K562 (cell line): ENCODE measurements at regions not wholly inside any gene's neighbourhood (a gene's known extent, or its start where the extent isn't known, plus 50 kb on each side); places are given as distances from the start of the nearest gene placed in this dataset.

Experiments
- ATAC-seq: fragments of 200-7000 bp; cut with Tn5 transposase; 3 replicates; pipeline ENCODE4 v1.9.1; 2020; ENCODE audit warnings: moderate library complexity
- BruUV-seq: library from RNA; stranded (reverse); fragments of 400-500 nt; replicated peaks from 2 replicates; lab custom pipeline; 2021; lab: Mats Ljungman, UMichigan
- CTCF ChIA-PET: fragments of 300-600 bp; formaldehyde crosslinking; extraction: SDS; loops from one replicate; lab custom pipeline; 2021; ENCODE audit warnings: low intra/inter-chr PET ratio; lab: Yijun Ruan, JAX
- POLR2A ChIA-PET: fragments of 300-600, 350-650 bp; sonication (Branson Sonifier 250); formaldehyde crosslinking; extraction: SDS; loops from one replicate; lab custom pipeline; 2021; ENCODE audit warnings: antibody characterized with exemption, inconsistent platforms; lab: Yijun Ruan, JAX
- DNase-seq, 4 experiments: peaks; one replicate each; pipeline versions ENCODE4 v3.0.0 to v3.0.0-alpha.2; 2011 to 2018; ENCODE audit warnings: low spot score in 3 of 4, mixed read lengths in 3 of 4; ENCODE audit errors: extremely low read depth in 1 of 4
- FAIRE-seq: peaks from 2 replicates; lab custom pipeline; 2011; peaks lifted over from hg19 to GRCh38; lab: Jason Lieb, UNC
- H2AFZ ChIP-seq: 2 replicates; pipeline ENCODE4 v1.6.0; 2011; ENCODE audit warnings: low read depth, low read length, control low read depth, inconsistent platforms
- H3K27ac ChIP-seq: fragments of 200-600 bp; 3 replicates; pipeline ENCODE4 v1.8.0; 2011; ENCODE audit warnings: low read depth, mild to moderate bottlenecking, control low read depth, inconsistent platforms, low read length, moderate library complexity, mixed read lengths; ENCODE audit errors: extremely low read depth
- H3K27me3 ChIP-seq, 2 experiments: fragments of 300-600 bp in 1 of 2; 2 replicates in 1 of 2; 3 replicates in 1 of 2; pipeline versions ENCODE4 v1.6.0 to v1.8.0; 2011; ENCODE audit warnings: inconsistent platforms in 2 of 2, low read length in 2 of 2, mild to moderate bottlenecking in 1 of 2, mixed read lengths in 1 of 2, moderate library complexity in 1 of 2; ENCODE audit not compliant: control insufficient read depth in 2 of 2, insufficient read depth in 2 of 2
- H3K36me3 ChIP-seq: fragments of 300-600 bp; 3 replicates; pipeline ENCODE4 v1.8.0; 2011; ENCODE audit warnings: mild to moderate bottlenecking, low read length, inconsistent platforms; ENCODE audit not compliant: control insufficient read depth, insufficient read depth
- H3K4me1 ChIP-seq, 2 experiments: fragments of 200-600 bp in 1 of 2; replicated peaks in 1 of 2; 2 replicates in 1 of 2; 3 replicates in 1 of 2; pipeline versions ENCODE4 v1.5.1 to v1.8.0; 2011; ENCODE audit warnings: inconsistent platforms in 2 of 2, low read length in 2 of 2, mild to moderate bottlenecking in 1 of 2, mixed read lengths in 1 of 2, moderate library complexity in 1 of 2; ENCODE audit not compliant: control insufficient read depth in 2 of 2, insufficient read depth in 2 of 2
- H3K4me2 ChIP-seq: 2 replicates; pipeline ENCODE4 v1.6.1; 2011; ENCODE audit warnings: low read length, control low read depth, inconsistent platforms, mixed read lengths; ENCODE audit not compliant: insufficient read depth
- H3K4me3 ChIP-seq: fragments of 200-600 bp; sonication (generic), shearing (Covaris generic); 2 replicates; pipeline ENCODE4 v1.5.1; 2016; ENCODE audit warnings: control low read depth, inconsistent platforms
- H3K79me2 ChIP-seq: fragments of 200-600 bp; 3 replicates; pipeline ENCODE4 v1.8.0; 2011; ENCODE audit warnings: low read length, inconsistent platforms; ENCODE audit not compliant: control insufficient read depth, insufficient read depth
- H3K9ac ChIP-seq, 2 experiments: 2 replicates each; pipeline versions ENCODE4 v1.6.0 to v1.6.1; 2011; ENCODE audit warnings: low read depth in 2 of 2, low read length in 2 of 2, control low read depth in 1 of 2, inconsistent platforms in 1 of 2, mild to moderate bottlenecking in 1 of 2, mixed read lengths in 1 of 2; ENCODE audit not compliant: insufficient read depth in 1 of 2
- H3K9me1 ChIP-seq: one replicate; pipeline ENCODE4 v1.6.0; 2011; ENCODE audit warnings: inconsistent platforms, mild to moderate bottlenecking, low read length, moderate library complexity; ENCODE audit not compliant: control insufficient read depth, insufficient read depth
- H3K9me3 ChIP-seq: replicated peaks from 2 replicates; pipeline ENCODE4 v1.5.1; 2011; ENCODE audit warnings: low read depth, low read length, inconsistent platforms; ENCODE audit not compliant: control insufficient read depth, insufficient read depth
- H4K20me1 ChIP-seq: replicated peaks from 2 replicates; pipeline ENCODE4 v1.6.1; 2011; ENCODE audit warnings: low read length, inconsistent platforms, mixed read lengths; ENCODE audit not compliant: control insufficient read depth, insufficient read depth
- CEBPG ChIP-seq, 3 experiments: fragments of 200-800 bp in 1 of 3; sonication (Bioruptor generic) in 1 of 3; sonication (generic) in 1 of 3; formaldehyde crosslinking in 1 of 3; IDR thresholded peaks in 2 of 3; conservative IDR thresholded peaks in 1 of 3; 2 replicates each; pipeline versions ENCODE4 v1.6.1 to v1.8.0; 2016 to 2022; ENCODE audit warnings: missing compliant biosample characterization in 2 of 3, missing genetic modification characterization in 2 of 3, mild to moderate bottlenecking in 1 of 3, missing genetic modification reagents in 1 of 3
- HMGXB4 ChIP-seq: sonication (generic); formaldehyde crosslinking; IDR thresholded peaks from 2 replicates; pipeline ENCODE4 v1.8.1; 2023; ENCODE audit warnings: mild to moderate bottlenecking, missing genetic modification reagents
- REST ChIP-seq, 2 experiments: fragments of 450-650 bp; formaldehyde crosslinking in 1 of 2; IDR thresholded peaks; 2 replicates each; pipeline versions ENCODE4 v1.4.0 to v1.6.1; 2014 to 2020; ENCODE audit warnings: mild to moderate bottlenecking in 2 of 2, borderline replicate concordance in 1 of 2, low read depth in 1 of 2
- ZNF551 ChIP-seq: fragments of 250-450 bp; sonication (Bioruptor Pico); IDR thresholded peaks from 2 replicates; pipeline ENCODE4 v1.5.0; 2021; ENCODE audit warnings: mild to moderate bottlenecking, moderate library complexity
- ZNF77 ChIP-seq: fragments of 250-450 bp; sonication (Bioruptor Pico); IDR thresholded peaks from 2 replicates; pipeline ENCODE4 v1.5.0; 2020
- WGBS: fragments of 100-300 bp; shearing (Covaris generic); methylation state at CpG from one replicate; pipeline ENCODE4 v1.1.6; 2016; ENCODE audit warnings: low coverage, mixed read lengths; ENCODE audit not compliant: insufficient coverage; ENCODE audit errors: missing lambda C conversion rate; 5-methylcytosine and 5-hydroxymethylcytosine counted together
- in situ Hi-C: fragments of 300-500 bp; cut with MboI; formaldehyde crosslinking; loops from 4 replicates; pipeline ENCODE4 v1.15.0; 2018; ENCODE audit warnings: inconsistent platforms, mixed read lengths
- intact Hi-C: fragments of 100-400 bp; cut with micrococcal nuclease; formaldehyde crosslinking; loops from 2 replicates; pipeline ENCODE4 v1.14.2; 2022
- TF ChIP-seq, protein P1 (sequence below): fragments of 450-650 bp; formaldehyde crosslinking; IDR thresholded peaks from 2 replicates; pipeline ENCODE4 v1.4.0; 2020; ENCODE audit warnings: mild to moderate bottlenecking

- no peak for TF ChIP-seq CEBPG (CRISPR knock-in tag; IDR thresholded peaks at IDR 0.05)
- no peak for TF ChIP-seq CEBPG (tag; conservative IDR thresholded peaks at IDR 0.05 in 1 of 2, IDR thresholded peaks at IDR 0.05 in 1 of 2)
- TF ChIP-seq, all 486 proteins: peak for 0
Measured at GRCh38 chr9:89920131-89920530, 315.3 kb downstream of the GADD45G start (continued).

DNA sequence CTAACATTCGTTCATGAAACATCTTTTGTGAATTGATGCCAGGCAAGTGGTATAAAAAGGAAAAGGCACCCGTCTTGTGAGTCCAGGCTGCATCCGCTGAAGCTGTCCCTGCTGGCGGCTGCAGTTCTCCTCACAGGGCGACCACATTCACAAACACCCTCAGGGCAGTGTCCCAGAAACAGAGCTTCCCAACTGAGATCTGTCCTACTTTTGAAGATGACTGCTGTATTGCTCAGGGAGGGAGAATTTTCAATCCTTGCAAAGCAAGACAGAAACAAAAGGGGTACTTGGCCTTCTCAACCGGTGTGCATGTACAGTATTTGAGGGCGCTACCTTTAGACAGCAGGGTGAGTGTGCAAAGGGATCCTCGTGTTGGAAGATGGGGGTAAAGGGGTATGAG, 316.1 kb downstream of the GADD45G start:
- H3K9ac ChIP-seq = no peak overlapping the region
- no peak for FAIRE-seq
- no peak for DNase-seq
- H3K79me2 ChIP-seq = no peaks in the 10 kb centered on the region
- CTCF ChIA-PET = no interaction called here
- BruUV-seq = no TSS peak
- H3K4me2 ChIP-seq = no peak overlapping the region
- in situ Hi-C loops (no loop called here), intact Hi-C loops (no loop called here)
- no peak overlapping the region for H3K4me3 ChIP-seq
- H3K9me1 ChIP-seq = no peaks in the 10 kb centered on the region
- H3K4me1 ChIP-seq = no peaks in the 10 kb centered on the region; a peak in 1 of 5 replicates
- H2AFZ ChIP-seq = no peak overlapping the region
- ATAC-seq = no peak
- TF ChIP-seq REST (IDR thresholded peaks at IDR 0.05; ENCODE audit: borderline replicate concordance) (no peak), REST (CRISPR knock-in tag; IDR thresholded peaks at IDR 0.05; ENCODE audit: low read depth) (no peak), ZNF551 (CRISPR knock-in tag) (no peak), ZNF77 (CRISPR knock-in tag) (no peak), HMGXB4 (CRISPR knock-in tag) (no peak)
- TF ChIP-seq, protein P1, sequence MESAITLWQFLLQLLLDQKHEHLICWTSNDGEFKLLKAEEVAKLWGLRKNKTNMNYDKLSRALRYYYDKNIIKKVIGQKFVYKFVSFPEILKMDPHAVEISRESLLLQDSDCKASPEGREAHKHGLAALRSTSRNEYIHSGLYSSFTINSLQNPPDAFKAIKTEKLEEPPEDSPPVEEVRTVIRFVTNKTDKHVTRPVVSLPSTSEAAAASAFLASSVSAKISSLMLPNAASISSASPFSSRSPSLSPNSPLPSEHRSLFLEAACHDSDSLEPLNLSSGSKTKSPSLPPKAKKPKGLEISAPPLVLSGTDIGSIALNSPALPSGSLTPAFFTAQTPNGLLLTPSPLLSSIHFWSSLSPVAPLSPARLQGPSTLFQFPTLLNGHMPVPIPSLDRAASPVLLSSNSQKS (CRISPR knock-in tag) = no peak
- 0% methylated on average over 7 of the region's 8 CpGs for WGBS
- peaks cover 0 to 21% of the 10 kb centered on the region in 2 experiments; a peak in 2 of 5 replicates for H3K27me3 ChIP-seq
- POLR2A ChIA-PET = no interaction called here
- no peak overlapping the region for H3K27ac ChIP-seq
- H3K9me3 ChIP-seq = no peaks in the 10 kb centered on the region
- H4K20me1 ChIP-seq = no peaks in the 10 kb centered on the region
- H3K36me3 ChIP-seq = no peaks in the 10 kb centered on the region
